K562 (cell line): ENCODE measurements at regions not wholly inside any gene's neighbourhood (a gene's known extent, or its start where the extent isn't known, plus 50 kb on each side); places are given as distances from the start of the nearest gene placed in this dataset.

Experiments used
- ATAC-seq: fragments of 200-7000 bp; cut with Tn5 transposase; 3 replicates; pipeline ENCODE4 v1.9.1; 2020; ENCODE audit warnings: moderate library complexity
- BruUV-seq: library from RNA; stranded (reverse); fragments of 400-500 nt; replicated peaks from 2 replicates; lab custom pipeline; 2021; lab: Mats Ljungman, UMichigan
- CTCF ChIA-PET: fragments of 300-600 bp; formaldehyde crosslinking; extraction: SDS; loops from one replicate; lab custom pipeline; 2021; ENCODE audit warnings: low intra/inter-chr PET ratio; lab: Yijun Ruan, JAX
- POLR2A ChIA-PET: fragments of 300-600, 350-650 bp; sonication (Branson Sonifier 250); formaldehyde crosslinking; extraction: SDS; loops from one replicate; lab custom pipeline; 2021; ENCODE audit warnings: antibody characterized with exemption, inconsistent platforms; lab: Yijun Ruan, JAX
- DNase-seq, 4 experiments: peaks; one replicate each; pipeline versions ENCODE4 v3.0.0 to v3.0.0-alpha.2; 2011 to 2018; ENCODE audit warnings: low spot score in 3 of 4, mixed read lengths in 3 of 4; ENCODE audit errors: extremely low read depth in 1 of 4
- FAIRE-seq: peaks from 2 replicates; lab custom pipeline; 2011; peaks lifted over from hg19 to GRCh38; lab: Jason Lieb, UNC
- H2AFZ ChIP-seq: 2 replicates; pipeline ENCODE4 v1.6.0; 2011; ENCODE audit warnings: low read depth, low read length, control low read depth, inconsistent platforms
- H3K27ac ChIP-seq: fragments of 200-600 bp; 3 replicates; pipeline ENCODE4 v1.8.0; 2011; ENCODE audit warnings: low read depth, mild to moderate bottlenecking, control low read depth, inconsistent platforms, low read length, moderate library complexity, mixed read lengths; ENCODE audit errors: extremely low read depth
- H3K27me3 ChIP-seq, 2 experiments: fragments of 300-600 bp in 1 of 2; 2 replicates in 1 of 2; 3 replicates in 1 of 2; pipeline versions ENCODE4 v1.6.0 to v1.8.0; 2011; ENCODE audit warnings: inconsistent platforms in 2 of 2, low read length in 2 of 2, mild to moderate bottlenecking in 1 of 2, mixed read lengths in 1 of 2, moderate library complexity in 1 of 2; ENCODE audit not compliant: control insufficient read depth in 2 of 2, insufficient read depth in 2 of 2
- H3K36me3 ChIP-seq: fragments of 300-600 bp; 3 replicates; pipeline ENCODE4 v1.8.0; 2011; ENCODE audit warnings: mild to moderate bottlenecking, low read length, inconsistent platforms; ENCODE audit not compliant: control insufficient read depth, insufficient read depth
- H3K4me1 ChIP-seq, 2 experiments: fragments of 200-600 bp in 1 of 2; replicated peaks in 1 of 2; 2 replicates in 1 of 2; 3 replicates in 1 of 2; pipeline versions ENCODE4 v1.5.1 to v1.8.0; 2011; ENCODE audit warnings: inconsistent platforms in 2 of 2, low read length in 2 of 2, mild to moderate bottlenecking in 1 of 2, mixed read lengths in 1 of 2, moderate library complexity in 1 of 2; ENCODE audit not compliant: control insufficient read depth in 2 of 2, insufficient read depth in 2 of 2
- H3K4me2 ChIP-seq: 2 replicates; pipeline ENCODE4 v1.6.1; 2011; ENCODE audit warnings: low read length, control low read depth, inconsistent platforms, mixed read lengths; ENCODE audit not compliant: insufficient read depth
- H3K4me3 ChIP-seq: fragments of 200-600 bp; sonication (generic), shearing (Covaris generic); 2 replicates; pipeline ENCODE4 v1.5.1; 2016; ENCODE audit warnings: control low read depth, inconsistent platforms
- H3K79me2 ChIP-seq: fragments of 200-600 bp; 3 replicates; pipeline ENCODE4 v1.8.0; 2011; ENCODE audit warnings: low read length, inconsistent platforms; ENCODE audit not compliant: control insufficient read depth, insufficient read depth
- H3K9ac ChIP-seq, 2 experiments: 2 replicates each; pipeline versions ENCODE4 v1.6.0 to v1.6.1; 2011; ENCODE audit warnings: low read depth in 2 of 2, low read length in 2 of 2, control low read depth in 1 of 2, inconsistent platforms in 1 of 2, mild to moderate bottlenecking in 1 of 2, mixed read lengths in 1 of 2; ENCODE audit not compliant: insufficient read depth in 1 of 2
- H3K9me1 ChIP-seq: one replicate; pipeline ENCODE4 v1.6.0; 2011; ENCODE audit warnings: inconsistent platforms, mild to moderate bottlenecking, low read length, moderate library complexity; ENCODE audit not compliant: control insufficient read depth, insufficient read depth
- H3K9me3 ChIP-seq: replicated peaks from 2 replicates; pipeline ENCODE4 v1.5.1; 2011; ENCODE audit warnings: low read depth, low read length, inconsistent platforms; ENCODE audit not compliant: control insufficient read depth, insufficient read depth
- H4K20me1 ChIP-seq: replicated peaks from 2 replicates; pipeline ENCODE4 v1.6.1; 2011; ENCODE audit warnings: low read length, inconsistent platforms, mixed read lengths; ENCODE audit not compliant: control insufficient read depth, insufficient read depth
- CHD4 ChIP-seq: fragments of 200-600 bp; sonication (generic); IDR thresholded peaks from 3 replicates; pipeline ENCODE4 v1.6.1; 2012; ENCODE audit warnings: low read depth, mild to moderate bottlenecking, mixed read lengths, low read length, inconsistent platforms; ENCODE audit not compliant: insufficient read depth, insufficient replicate concordance, poor library complexity, severe bottlenecking
- MBD2 ChIP-seq: sonication (generic); IDR thresholded peaks from 2 replicates; pipeline ENCODE4 v1.6.1; 2016; ENCODE audit warnings: low read depth, borderline replicate concordance
- NUFIP1 ChIP-seq: fragments of 450-650 bp; IDR thresholded peaks from 2 replicates; pipeline ENCODE4 v1.6.1; 2018; ENCODE audit not compliant: partially characterized antibody
- POU5F1 ChIP-seq: fragments of 150-350 bp; IDR thresholded peaks from 2 replicates; pipeline ENCODE4 v1.6.1; 2014; ENCODE audit warnings: borderline replicate concordance, low read length, low read depth, mild to moderate bottlenecking; ENCODE audit not compliant: partially characterized antibody
- THRAP3 ChIP-seq: fragments of 450-650 bp; IDR thresholded peaks from 2 replicates; pipeline ENCODE4 v1.6.1; 2016; ENCODE audit warnings: mild to moderate bottlenecking, inconsistent platforms, borderline replicate concordance
- UBTF ChIP-seq, 2 experiments: IDR thresholded peaks; 2 replicates each; pipeline ENCODE4 v1.6.1; 2012; ENCODE audit warnings: improper control_type of control experiment in 2 of 2, low read depth in 2 of 2, low read length in 2 of 2, borderline replicate concordance in 1 of 2
- WGBS: fragments of 100-300 bp; shearing (Covaris generic); methylation state at CpG from one replicate; pipeline ENCODE4 v1.1.6; 2016; ENCODE audit warnings: low coverage, mixed read lengths; ENCODE audit not compliant: insufficient coverage; ENCODE audit errors: missing lambda C conversion rate; 5-methylcytosine and 5-hydroxymethylcytosine counted together
- in situ Hi-C: fragments of 300-500 bp; cut with MboI; formaldehyde crosslinking; loops from 4 replicates; pipeline ENCODE4 v1.15.0; 2018; ENCODE audit warnings: inconsistent platforms, mixed read lengths
- intact Hi-C: fragments of 100-400 bp; cut with micrococcal nuclease; formaldehyde crosslinking; loops from 2 replicates; pipeline ENCODE4 v1.14.2; 2022
- TF ChIP-seq, protein P1 (sequence below): sonication (generic); formaldehyde crosslinking; IDR thresholded peaks from 2 replicates; pipeline ENCODE4 v1.9.0; 2022; ENCODE audit warnings: mild to moderate bottlenecking, missing genetic modification reagents
- TF ChIP-seq, protein P2 (sequence below), 2 experiments: IDR thresholded peaks in 1 of 2; conservative IDR thresholded peaks in 1 of 2; 2 replicates each; pipeline ENCODE4 v1.6.1; 2016; ENCODE audit warnings: low read depth in 2 of 2, mild to moderate bottlenecking in 1 of 2, missing compliant biosample characterization in 1 of 2, missing genetic modification characterization in 1 of 2, moderate library complexity in 1 of 2

DNA sequence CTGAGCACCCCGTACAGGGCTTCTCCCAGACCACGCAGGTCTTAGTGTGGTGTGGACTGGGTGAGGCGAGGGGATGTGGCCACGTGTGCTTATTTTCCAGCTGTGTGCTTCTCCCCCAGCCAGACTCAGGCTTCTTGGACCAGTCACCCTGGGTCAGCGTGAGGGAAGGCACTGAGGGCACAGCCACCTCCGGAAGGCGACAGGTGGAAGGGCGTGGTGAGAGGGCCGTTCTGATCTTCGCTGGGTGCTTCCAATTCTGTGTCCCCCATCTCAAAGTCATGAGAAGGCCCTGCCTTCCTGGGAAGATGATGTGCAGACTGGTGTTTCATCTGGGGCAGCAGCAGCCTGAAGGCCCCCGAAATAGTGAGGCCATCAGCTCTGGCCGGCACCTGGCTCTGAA, 169.7 kb upstream of the MYCN start:
- Histone ChIP-seq H2AFZ (no peak overlapping the region), H3K4me3 (no peak overlapping the region), H3K9me1 (no peaks in the 10 kb centered on the region), H3K9ac (no peak overlapping the region), H3K4me1 (no peaks in the 10 kb centered on the region; a peak in 1 of 5 replicates), H3K27ac (no peak overlapping the region), H3K9me3 (no peaks in the 10 kb centered on the region)
- in situ Hi-C loops (no loop called here), intact Hi-C loops (no loop called here)
- DNase-seq: no peak
- ChIA-PET CTCF (no interaction called here), POLR2A (no interaction called here)
- no TSS peak for BruUV-seq
- TF ChIP-seq UBTF (IDR thresholded peaks at IDR 0.05; ENCODE audit: borderline replicate concordance in 1 of 2, low read depth in 2 of 2, low read length in 2 of 2) (no peak), CHD4 (no peak), NUFIP1 (no peak), POU5F1 (no peak), THRAP3 (no peak), MBD2 (no peak)
- TF ChIP-seq, protein P1, sequence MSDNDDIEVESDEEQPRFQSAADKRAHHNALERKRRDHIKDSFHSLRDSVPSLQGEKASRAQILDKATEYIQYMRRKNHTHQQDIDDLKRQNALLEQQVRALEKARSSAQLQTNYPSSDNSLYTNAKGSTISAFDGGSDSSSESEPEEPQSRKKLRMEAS (CRISPR knock-in tag): no peak
- TF ChIP-seq, protein P2, sequence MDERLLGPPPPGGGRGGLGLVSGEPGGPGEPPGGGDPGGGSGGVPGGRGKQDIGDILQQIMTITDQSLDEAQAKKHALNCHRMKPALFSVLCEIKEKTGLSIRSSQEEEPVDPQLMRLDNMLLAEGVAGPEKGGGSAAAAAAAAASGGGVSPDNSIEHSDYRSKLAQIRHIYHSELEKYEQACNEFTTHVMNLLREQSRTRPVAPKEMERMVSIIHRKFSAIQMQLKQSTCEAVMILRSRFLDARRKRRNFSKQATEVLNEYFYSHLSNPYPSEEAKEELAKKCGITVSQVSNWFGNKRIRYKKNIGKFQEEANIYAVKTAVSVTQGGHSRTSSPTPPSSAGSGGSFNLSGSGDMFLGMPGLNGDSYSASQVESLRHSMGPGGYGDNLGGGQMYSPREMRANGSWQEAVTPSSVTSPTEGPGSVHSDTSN (CRISPR knock-in tag; IDR thresholded peaks at IDR 0.05; ENCODE audit: low read depth): no peak
- TF ChIP-seq, protein P2 (tag; conservative IDR thresholded peaks at IDR 0.05; ENCODE audit: low read depth): no peak
- TF ChIP-seq, all 486 proteins: peak for 0
- Histone ChIP-seq H3K79me2 (no peaks in the 10 kb centered on the region), H3K36me3 (no peaks in the 10 kb centered on the region), H3K4me2 (no peak overlapping the region), H4K20me1 (peaks cover 4% of the 10 kb centered on the region; the same call in 1 of the 2 replicates), H3K27me3 (peaks cover 17 to 68% of the 10 kb centered on the region in 2 experiments; a peak in 4 of 5 replicates)
- 3% methylated on average over 12 of the region's 12 CpGs for WGBS
- ATAC-seq (no peak; the same call in 2 of the 3 replicates), FAIRE-seq (no peak)
